HG02571 (cell line): ENCODE measurements at regions not wholly inside any gene's neighbourhood (a gene's known extent, or its start where the extent isn't known, plus 50 kb on each side); places are given as distances from the start of the nearest gene placed in this dataset.

Experiments
- ATAC-seq: cut with Tn5 transposase; IDR thresholded peaks from one replicate; pipeline ENCODE4 v1.9.1; 2021; ENCODE audit warnings: mild to moderate bottlenecking, moderate library complexity; ENCODE audit not compliant: unreplicated experiment

GRCh38 chr6:167731731-167732422, 94.8 kb upstream of the AFDN start:
- no peak for ATAC-seq

DNA sequence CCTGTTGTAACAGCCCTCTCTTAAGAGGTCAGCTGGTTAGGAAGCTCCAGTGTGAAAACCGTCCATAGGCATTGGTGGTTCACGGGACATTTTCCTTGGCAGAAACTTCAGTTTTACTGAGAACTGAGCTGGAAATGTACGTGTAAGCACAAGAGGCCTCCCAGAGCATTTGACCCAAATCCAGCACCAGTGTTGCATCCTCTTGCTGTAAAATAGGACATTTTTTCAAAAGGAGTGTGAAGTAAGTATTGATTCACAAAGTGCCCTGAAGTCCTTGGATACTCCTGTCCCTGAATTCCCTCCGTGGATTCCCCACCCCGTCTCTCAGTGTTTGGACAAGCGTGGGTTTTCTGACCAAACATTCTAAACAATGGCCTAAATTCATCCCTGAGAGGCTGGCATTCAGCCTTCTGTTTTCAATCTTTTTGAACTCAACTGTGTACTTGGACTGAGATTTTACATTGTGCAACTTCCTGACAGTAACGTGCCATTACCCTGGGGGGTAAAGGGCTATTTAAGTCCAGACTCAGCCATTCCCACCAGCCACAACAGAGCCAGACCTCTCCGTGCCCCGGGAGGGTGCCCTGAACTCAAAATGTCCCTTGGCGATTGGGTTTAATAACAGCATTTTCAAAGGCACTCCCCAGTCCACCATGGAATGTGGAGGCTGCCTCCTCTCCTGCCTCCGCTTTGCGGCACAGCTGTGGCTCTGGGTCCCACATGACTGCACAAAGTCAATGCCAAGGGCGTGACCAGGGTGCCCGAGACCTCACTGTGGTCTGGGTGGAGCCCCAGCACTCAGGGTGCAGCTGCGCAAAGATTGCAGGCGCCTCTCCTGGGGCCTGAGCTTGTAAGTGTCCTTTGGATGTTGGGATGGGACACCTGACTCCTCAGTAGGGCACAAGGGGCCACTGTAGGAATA, 92.7 kb upstream of the AFDN start:
- ATAC-seq: no peak

DNA sequence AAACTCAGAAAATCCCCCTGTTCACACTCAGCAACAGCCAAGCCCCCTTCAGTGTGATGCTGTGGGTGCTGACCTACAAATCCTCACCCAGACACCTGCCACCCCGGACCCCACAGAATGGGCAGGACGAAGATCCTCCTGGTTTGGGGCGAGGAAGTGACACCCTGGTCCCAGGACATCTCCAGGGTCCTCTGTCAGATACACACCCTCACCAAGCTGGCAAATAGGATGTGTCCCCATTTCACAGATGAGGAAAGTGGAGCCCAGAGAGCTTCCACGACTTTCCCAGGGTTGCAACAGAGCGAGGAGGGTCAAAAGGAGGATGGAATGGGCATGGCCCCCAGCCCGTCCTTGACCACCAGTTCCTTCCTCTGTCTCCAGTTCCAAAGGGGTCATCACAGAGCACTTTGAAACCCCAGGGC, 92.0 kb upstream of the AFDN start:
- no peak for ATAC-seq

- no peak for ATAC-seq
These were observed 91.4 kb upstream of the AFDN start for GRCh38 chr6:167735084-167735950.

DNA sequence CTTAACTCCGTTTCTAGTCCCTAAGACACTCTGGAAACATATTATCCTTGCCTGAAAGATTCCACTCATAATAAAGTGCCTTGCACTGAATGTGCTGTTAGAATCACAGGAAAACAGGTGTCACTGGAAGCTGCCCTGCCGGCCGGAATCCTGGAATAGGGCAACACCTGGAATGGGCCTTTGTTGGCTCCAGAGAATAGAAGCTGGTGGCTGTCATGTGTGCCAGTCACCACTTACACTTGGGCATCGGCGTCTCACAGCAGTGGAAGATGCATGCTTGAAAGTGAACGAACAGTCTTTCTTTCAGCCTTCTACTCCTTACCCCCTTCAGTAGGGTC, 90.8 kb upstream of the AFDN start:
- no peak for ATAC-seq

DNA sequence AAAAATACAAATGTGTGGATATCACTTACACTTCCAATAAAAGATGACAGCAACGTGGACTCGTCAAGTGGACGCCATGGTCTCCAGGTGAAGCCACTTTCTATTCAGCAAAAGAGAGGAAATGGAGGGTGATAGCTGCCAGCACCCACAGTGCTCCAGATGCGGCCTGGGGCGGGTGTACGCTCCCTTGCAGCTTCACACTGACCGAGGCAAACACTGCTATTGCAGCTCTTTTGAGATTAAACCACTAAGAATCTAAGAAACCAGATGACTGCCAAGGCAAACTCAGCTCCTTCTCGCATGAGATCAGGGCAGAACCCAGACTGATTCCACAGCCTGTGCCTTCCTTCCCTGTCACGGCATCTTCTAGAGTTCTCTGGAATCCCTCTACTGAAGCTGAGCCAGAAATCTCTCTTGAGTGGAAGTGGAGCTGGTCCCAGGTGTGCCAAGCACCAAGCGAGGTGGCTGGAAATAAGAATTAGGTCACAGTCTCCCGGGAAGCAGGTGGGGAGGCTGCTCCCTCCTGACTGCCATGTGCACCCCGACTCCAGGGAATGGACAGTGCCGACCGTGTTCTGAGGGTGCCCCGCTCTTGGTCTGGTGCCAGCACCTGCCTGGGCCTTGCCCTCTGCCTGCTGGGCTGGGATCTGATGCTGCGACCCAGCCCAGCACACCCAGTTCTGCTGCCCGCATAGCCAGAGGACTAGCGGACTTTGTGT, 90.1 kb upstream of the AFDN start:
- ATAC-seq: no peak

DNA sequence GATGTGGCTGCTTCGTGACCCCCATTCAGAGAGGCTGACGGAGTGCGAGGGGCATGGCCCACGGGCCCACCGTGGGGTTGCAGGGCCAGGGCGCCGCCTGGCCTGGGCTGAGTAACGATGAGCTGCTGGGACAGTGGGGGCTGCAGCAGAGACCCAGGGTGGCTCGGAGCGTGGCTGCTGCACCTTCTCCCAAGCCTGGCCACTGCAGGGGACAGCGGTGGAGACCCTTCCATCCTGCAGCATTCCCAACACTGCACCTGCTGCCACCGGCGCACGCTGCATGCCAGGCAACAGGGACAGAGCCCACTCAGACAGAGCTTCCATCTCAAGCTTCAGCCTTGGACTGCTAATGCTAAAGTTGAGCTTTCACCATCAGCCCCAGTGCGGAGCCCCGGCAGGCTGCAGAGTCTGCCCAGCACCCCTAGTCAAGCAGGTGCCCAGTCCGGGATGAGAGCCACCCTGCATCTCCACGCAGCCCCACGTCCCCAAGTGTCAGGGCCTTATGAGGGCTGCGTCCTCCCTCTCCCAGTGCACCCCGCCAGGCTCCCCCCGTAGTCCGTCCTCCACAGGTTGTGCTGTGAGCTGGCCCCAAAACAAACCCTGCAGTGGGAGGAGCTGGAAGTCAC, 89.4 kb upstream of the AFDN start:
- ATAC-seq: no peak

DNA sequence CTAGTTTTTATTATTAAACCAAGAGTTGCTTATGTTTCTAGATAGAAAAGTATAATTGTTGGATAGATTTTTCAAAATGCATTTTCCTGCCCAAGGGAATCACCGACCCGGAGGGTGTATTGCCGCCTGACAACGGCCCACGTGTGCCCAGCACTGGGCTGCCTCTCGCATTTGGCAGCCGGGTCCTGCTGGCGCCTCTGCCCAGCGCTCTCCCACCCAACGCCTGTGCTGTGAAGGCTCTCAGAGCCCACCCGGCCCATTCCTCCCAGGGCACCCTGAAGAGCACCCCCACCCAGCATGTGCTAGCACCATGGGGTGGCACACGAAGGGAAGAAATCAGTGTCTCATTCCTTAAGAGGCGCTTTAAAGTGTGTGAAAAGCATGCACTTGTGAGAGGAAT, 88.3 kb upstream of the AFDN start:
- no peak for ATAC-seq

GRCh38 chr6:167739721-167740475, 86.8 kb upstream of the AFDN start:
- ATAC-seq: no peak

DNA sequence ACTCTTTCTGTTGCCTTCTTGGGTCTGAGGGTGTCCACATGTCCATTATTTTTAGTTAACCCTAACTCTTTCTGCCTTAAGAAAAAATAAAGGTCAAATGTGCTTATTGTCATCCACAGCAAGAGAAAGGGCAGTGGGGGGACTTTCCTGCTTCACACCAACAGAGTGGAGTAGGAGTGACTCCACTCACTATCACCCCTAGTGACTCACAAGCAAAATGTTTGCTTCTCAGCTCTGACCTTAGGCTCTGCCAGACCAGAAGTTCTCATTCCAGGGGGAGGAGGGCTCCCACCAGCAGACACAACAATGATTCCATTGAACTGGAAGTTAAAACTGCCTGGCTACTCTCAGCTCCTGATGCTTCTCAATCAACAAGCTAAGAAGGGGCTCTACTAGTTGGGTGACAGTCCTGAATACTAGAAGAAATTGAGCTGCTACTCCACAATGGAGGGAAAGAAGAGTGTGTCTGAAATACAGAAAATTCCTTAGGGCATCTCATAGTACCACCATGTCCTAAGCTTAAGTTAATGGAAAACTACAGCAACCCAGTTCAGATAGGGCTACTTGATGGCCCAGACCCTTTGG, 83.9 kb upstream of the AFDN start:
- no peak for ATAC-seq

GRCh38 chr6:167744681-167745669, 81.7 kb upstream of the AFDN start:
- no peak for ATAC-seq

GRCh38 chr6:167745670-167746389, 80.9 kb upstream of the AFDN start:
- ATAC-seq: no peak

- no peak for ATAC-seq
These were observed 80.3 kb upstream of the AFDN start for GRCh38 chr6:167746390-167746907.

GRCh38 chr6:167746975-167747374, 79.7 kb upstream of the AFDN start:
- no peak for ATAC-seq

GRCh38 chr6:167747645-167748044, 79.1 kb upstream of the AFDN start:
- ATAC-seq: no peak

GRCh38 chr6:167748046-167748445, 78.7 kb upstream of the AFDN start:
- no peak for ATAC-seq
